Fibroblast of lung (primary cell): ENCODE measurements at regions not wholly inside any gene's neighbourhood (a gene's known extent, or its start where the extent isn't known, plus 50 kb on each side); places are given as distances from the start of the nearest gene placed in this dataset.

Source experiments
- EZH2 ChIP-seq: IDR thresholded peaks from 2 replicates; pipeline ENCODE4 v1.5.1; 2012; ENCODE audit warnings: low read length, control low read depth, mild to moderate bottlenecking; ENCODE audit errors: missing control alignments
- TF ChIP-seq, protein P1 (sequence below), 2 donors: IDR thresholded peaks in 1 of 2; conservative IDR thresholded peaks in 1 of 2; 1 replicate in 1 of 2; 2 replicates in 1 of 2; pipeline ENCODE4 v1.5.1; 2011 to 2012; ENCODE audit warnings: low read length in 2 of 2, control low read depth in 1 of 2, inconsistent platforms in 1 of 2, low read depth in 1 of 2, mild to moderate bottlenecking in 1 of 2

DNA sequence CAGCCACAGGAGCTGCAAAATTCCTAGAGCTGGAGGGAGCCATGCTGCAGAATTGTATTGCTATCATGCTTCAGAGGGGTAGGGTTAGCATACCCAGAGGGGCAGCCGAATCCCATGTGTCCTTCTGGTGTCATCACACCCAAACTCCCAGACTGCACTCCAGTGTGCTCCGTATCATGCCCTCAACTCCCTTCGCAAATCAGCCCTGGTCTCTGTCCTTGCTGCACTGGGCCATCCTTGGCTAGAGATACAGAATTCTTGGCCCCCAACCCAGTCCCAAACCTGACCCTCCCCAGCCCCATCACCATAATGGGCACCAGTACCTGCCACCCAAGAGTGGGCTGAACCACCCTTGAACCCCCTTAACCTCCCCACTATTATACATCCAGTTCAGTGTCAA is 138.3 kb downstream of the ANKRD60 start:
- TF ChIP-seq, protein P1, sequence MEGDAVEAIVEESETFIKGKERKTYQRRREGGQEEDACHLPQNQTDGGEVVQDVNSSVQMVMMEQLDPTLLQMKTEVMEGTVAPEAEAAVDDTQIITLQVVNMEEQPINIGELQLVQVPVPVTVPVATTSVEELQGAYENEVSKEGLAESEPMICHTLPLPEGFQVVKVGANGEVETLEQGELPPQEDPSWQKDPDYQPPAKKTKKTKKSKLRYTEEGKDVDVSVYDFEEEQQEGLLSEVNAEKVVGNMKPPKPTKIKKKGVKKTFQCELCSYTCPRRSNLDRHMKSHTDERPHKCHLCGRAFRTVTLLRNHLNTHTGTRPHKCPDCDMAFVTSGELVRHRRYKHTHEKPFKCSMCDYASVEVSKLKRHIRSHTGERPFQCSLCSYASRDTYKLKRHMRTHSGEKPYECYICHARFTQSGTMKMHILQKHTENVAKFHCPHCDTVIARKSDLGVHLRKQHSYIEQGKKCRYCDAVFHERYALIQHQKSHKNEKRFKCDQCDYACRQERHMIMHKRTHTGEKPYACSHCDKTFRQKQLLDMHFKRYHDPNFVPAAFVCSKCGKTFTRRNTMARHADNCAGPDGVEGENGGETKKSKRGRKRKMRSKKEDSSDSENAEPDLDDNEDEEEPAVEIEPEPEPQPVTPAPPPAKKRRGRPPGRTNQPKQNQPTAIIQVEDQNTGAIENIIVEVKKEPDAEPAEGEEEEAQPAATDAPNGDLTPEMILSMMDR (conservative IDR thresholded peaks at IDR 0.05 in 1 of 2, IDR thresholded peaks at IDR 0.05 in 1 of 2; ENCODE audit: low read depth in 1 of 2, low read length in 2 of 2): no peak
- TF ChIP-seq EZH2: no peak
